Stomach (tissue), 4 donors: ENCODE measurements at regions not wholly inside any gene's neighbourhood (a gene's known extent, or its start where the extent isn't known, plus 50 kb on each side); places are given as distances from the start of the nearest gene placed in this dataset.

Experiments
- EP300 ChIP-seq: sonication (generic); formaldehyde crosslinking; IDR thresholded peaks from one replicate; pipeline ENCODE4 v1.6.1; 2017; ENCODE audit warnings: antibody characterized with exemption
- POLR2A ChIP-seq, 4 donors: fragments of 450-650 bp; IDR thresholded peaks; one replicate each; pipeline ENCODE4 v1.6.1; 2016; ENCODE audit warnings: antibody characterized with exemption in 4 of 4, control low read depth in 2 of 4, mild to moderate bottlenecking in 1 of 4, moderate library complexity in 1 of 4
- POLR2AphosphoS5 ChIP-seq, 3 donors: sonication (generic); formaldehyde crosslinking; IDR thresholded peaks; one replicate each; pipeline ENCODE4 v1.6.1; 2016; ENCODE audit warnings: antibody characterized with exemption in 3 of 3
- TF ChIP-seq, protein P1 (sequence below), 7 experiments: fragments of 450-650 bp in 4 of 7; fragments of 200-600 bp in 3 of 7; sonication (generic) in 3 of 7; IDR thresholded peaks; one replicate each; pipeline ENCODE4 v1.5.1; 2016 to 2019; ENCODE audit warnings: antibody characterized with exemption in 7 of 7, control low read depth in 2 of 7, mild to moderate bottlenecking in 1 of 7

DNA sequence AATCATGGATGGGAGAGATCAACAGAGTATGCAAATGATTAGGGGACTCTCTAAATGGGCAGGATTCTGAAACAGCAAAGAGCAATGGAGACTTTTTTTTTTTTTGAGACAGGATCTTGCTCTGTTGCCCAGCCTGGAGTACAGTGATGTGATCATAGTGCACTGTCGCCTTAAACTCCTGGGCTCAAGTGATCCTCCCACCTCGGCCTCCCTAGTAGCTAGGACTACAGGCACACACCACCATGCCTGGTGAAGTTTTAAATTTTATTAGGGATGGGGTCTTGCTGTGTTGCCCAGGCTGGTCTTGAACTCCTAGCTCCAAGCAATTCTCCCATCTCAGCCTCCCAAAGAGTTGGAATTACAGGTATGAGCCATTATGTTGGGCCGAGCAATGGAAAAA is 255.0 kb upstream of the ZFHX3 start:
- TF ChIP-seq, protein P1, sequence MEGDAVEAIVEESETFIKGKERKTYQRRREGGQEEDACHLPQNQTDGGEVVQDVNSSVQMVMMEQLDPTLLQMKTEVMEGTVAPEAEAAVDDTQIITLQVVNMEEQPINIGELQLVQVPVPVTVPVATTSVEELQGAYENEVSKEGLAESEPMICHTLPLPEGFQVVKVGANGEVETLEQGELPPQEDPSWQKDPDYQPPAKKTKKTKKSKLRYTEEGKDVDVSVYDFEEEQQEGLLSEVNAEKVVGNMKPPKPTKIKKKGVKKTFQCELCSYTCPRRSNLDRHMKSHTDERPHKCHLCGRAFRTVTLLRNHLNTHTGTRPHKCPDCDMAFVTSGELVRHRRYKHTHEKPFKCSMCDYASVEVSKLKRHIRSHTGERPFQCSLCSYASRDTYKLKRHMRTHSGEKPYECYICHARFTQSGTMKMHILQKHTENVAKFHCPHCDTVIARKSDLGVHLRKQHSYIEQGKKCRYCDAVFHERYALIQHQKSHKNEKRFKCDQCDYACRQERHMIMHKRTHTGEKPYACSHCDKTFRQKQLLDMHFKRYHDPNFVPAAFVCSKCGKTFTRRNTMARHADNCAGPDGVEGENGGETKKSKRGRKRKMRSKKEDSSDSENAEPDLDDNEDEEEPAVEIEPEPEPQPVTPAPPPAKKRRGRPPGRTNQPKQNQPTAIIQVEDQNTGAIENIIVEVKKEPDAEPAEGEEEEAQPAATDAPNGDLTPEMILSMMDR (IDR thresholded peaks at IDR 0.05) = no peak
- TF ChIP-seq POLR2AphosphoS5 (IDR thresholded peaks at IDR 0.05) (no peak), POLR2A (IDR thresholded peaks at IDR 0.05) (no peak), EP300 (no peak)
